GM11168 (cell line): ENCODE measurements at regions not wholly inside any gene's neighbourhood (a gene's known extent, or its start where the extent isn't known, plus 50 kb on each side); places are given as distances from the start of the nearest gene placed in this dataset.
"Not testable (repeated sequence)": the region's sequence is repeated elsewhere in the genome, so short reads cannot be mapped to it uniquely, and the experiment has no call there.

Experiments
- in situ Hi-C: fragments of 300-500 bp; cut with MboI; formaldehyde crosslinking; loops from one replicate; pipeline ENCODE4 v1.12.0; 2022; ENCODE audit warnings: low sequenced_read_pairs; ENCODE audit not compliant: unreplicated experiment

DNA sequence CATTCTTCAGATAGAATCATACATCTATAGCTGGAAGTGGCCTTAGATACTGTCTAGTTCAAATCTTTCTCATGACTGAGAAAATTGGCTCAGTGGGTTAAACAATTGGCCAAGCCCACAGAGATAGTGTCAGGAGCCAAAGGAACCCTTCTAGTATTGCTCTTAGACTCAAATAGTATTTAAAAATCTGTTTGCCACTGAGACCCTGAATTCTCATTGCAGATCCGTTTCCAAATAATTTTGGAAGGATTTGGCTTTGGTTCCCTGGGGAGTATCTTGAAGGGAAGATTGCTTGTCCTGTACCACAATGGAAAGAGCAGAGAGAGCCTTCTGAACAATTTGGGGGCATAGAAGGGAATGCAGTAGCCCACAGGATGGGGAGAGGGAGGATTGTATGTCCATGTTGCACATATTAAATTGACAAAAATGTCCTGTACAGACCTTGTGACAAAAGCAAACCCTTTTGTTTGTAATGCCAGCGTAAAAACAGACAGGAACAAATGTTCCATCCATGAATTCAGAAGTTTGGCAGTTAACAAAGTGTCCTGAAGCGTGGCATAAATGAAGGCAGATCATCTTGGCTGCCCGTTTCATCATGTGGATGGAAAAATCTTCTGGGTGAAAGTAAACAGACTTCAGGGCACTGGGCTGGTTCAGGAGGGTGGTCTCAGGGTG is 156.4 kb upstream of the RASGRP1 start:
- in situ Hi-C loops = loop anchor here (25.0 kb wide), 1 partner anchor 866 kb away; the partner anchor contains the start of gene THBS1

GRCh38 chr15:38721568-38721945 is 156.9 kb upstream of the RASGRP1 start:
- in situ Hi-C loops = loop anchor here (25.0 kb wide), 1 partner anchor 866 kb away; the partner anchor contains the start of gene THBS1

DNA sequence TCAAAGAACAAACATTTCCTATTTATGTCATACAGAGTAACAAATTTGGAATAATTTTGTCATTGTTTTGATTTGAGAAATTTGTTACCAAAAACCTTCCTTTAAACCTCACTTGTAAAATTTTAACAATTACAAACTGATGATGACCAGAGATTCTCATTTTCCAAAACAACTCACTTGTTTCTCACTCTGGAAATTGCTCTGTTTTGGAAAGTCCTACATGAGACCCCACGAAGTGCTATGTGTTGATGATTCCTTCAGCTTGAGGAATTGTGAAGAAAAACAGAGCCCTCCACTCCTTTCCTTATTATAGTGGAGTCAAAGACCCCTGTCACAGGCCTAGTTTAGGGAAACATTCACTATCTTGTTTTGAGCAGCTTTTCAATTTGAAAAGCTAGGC is 157.6 kb upstream of the RASGRP1 start:
- in situ Hi-C loops = loop anchor here (25.0 kb wide), 1 partner anchor 865 kb away; the partner anchor contains the start of gene THBS1

DNA sequence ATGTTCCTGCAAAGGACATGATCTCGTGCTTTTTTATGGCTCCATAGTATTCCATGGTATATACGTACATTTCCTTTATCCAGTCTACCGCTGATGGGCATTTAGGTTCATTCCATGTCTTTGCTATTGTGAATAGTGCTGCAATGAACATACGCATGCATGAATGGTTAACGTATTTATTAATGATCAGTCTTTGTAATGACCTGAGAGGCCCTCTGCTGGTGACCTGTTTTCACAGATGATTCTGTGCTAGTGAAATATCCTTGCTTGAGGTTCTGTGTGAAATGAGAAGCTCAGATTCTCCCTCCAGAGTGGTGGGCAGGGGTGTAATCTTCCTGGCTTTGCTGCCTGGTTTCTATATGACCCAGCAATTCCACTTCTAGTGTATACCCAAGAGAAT is 160.2 kb upstream of the RASGRP1 start:
- in situ Hi-C loops = loop anchor here (25.0 kb wide), 1 partner anchor 862 kb away; the partner anchor contains the start of gene THBS1

- in situ Hi-C loops = no loop called here
These were observed 161.6 kb upstream of the RASGRP1 start for GRCh38 chr15:38726187-38726586.

DNA sequence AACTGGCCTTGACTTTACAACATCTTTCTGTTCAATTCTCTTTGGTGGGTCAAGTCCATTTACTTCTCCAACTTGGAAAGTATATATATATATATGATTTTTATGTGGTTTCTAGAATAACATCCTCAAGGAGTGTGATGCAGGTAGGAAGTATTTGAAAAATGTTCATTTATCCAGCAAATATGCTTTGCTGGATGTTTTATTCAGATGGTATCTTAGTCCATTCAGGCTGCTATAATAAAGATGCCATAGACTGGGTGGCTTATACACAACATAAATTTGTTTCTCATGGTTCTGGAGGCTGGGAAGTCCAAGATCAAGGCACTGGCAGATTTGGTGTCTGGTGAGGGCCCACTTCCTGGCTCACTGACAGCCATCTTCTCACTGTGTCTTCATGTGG is 168.7 kb upstream of the RASGRP1 start:
- in situ Hi-C loops = no loop called here

DNA sequence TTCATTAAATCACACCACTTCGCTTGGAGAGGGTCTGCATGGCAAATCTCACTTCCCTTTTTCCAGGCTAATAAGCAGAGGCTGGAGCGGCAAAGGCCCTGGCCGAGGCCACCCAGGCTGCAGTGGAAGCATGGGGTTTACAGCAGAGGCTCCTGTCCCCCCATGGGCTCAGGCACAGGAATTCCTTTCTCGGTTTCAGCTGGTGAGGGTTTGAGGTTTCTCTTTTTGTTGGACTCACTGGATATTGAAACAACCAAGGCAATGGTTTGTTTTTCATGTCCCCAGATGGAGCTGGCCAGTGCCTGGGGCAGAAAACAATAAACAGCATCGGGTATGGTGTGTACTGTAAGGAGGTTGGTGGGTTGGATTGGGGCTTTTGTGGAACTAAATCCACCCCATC is 175.6 kb upstream of the RASGRP1 start:
- in situ Hi-C loops = no loop called here

DNA sequence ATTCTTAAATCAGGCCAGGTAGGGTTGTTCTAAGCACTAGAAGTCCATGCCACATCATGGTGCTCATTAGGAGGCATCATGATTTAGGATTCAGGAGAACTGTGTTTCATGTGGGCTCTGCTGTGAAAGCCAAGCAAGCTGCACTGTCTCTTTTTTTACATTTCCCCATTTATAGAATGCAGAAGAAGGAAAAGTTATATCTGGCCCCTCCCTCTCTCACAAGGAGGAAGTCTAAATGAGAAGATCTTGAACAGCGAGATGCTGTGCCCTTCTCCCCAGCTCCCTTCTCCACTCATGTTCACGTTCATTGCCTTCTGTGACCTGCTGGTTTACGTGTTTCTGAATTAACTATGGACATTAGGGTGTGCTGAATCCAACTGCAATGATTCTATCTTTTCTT is 178.5 kb upstream of the RASGRP1 start:
- in situ Hi-C loops = no loop called here

DNA sequence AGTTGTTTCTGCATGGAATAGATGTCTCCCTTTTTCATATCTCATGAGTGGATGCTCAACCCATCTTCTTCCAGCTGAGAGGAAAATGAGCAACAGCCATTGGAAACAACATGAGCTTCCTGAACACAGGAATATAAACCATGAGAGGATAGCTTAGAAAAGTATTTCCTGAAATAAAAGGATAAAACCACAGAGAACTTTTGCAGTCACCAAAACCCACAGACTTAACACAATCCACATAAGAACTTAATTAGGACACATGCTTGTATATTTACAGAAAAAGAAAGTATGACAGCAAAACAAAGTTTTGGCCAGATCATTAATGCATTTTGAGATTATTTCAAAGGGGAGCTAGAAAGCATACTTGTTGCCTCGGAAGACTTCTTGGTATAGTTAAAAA is 180.5 kb upstream of the RASGRP1 start:
- in situ Hi-C loops = no loop called here

- in situ Hi-C loops = no loop called here
These were observed 181.0 kb upstream of the RASGRP1 start for GRCh38 chr15:38745626-38746025.

DNA sequence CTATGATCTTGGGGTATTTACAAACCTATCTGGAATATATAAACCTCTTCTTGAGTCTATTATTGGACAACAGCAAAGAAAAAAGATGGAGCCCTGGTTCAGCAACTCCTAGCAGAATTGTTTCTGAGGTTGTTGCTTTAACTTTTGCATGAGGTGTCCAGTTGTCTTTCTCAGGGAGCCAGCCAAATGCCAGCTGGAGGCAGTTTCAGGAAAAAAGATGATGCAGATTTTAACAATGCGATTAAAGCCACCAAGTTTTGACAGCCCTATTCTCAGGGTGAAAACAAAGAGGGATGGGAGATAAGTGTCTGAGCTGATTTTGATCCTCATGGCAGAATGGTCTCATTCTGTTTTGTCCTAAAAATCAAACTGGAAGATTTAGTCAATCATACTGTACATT is 181.6 kb upstream of the RASGRP1 start:
- in situ Hi-C loops = no loop called here

GRCh38 chr15:38748710-38749109 is 184.1 kb upstream of the RASGRP1 start:
- in situ Hi-C loops = no loop called here

GRCh38 chr15:38750786-38751185 is 186.2 kb upstream of the RASGRP1 start:
- in situ Hi-C loops = no loop called here

DNA sequence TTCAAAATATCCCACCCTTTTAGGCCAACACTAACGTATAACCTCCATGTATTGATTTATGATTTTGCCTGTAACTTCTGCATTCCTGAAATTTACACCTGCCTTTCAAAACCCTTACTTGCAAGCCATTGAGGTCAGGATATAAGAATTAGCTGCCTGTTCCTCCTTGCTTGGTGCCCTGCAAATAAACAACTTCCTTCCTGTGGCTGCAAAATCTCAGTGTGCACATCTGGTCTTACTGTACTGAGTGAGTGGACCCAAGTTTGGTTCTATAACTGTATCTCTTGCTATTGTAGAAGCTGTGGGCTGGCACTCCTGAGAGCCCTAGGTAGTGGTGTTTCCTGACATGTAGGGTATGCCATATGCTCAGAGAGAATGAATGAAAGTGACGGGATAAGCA is 191.1 kb upstream of the RASGRP1 start:
- in situ Hi-C loops = no loop called here

DNA sequence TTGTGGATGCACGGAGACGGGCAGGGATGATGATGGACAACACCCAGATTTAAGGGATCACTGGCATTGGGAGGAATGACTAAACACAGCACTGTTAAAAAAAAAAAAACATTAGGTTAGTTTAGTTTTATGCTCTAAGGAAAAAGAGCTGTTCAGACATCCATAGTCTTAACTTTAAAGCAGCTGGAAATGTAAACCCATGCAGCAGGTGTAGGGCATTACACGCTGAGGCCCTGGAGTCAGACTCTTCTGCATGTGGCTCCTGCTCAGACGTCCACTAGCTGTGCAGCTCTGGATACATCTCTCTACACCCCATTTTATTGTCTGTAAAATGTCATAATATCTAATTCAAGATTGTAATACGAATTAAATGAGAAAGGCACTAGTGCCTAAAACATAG is 191.8 kb upstream of the RASGRP1 start:
- in situ Hi-C loops = no loop called here

GRCh38 chr15:38758043-38758442 is 193.4 kb upstream of the RASGRP1 start:
- in situ Hi-C loops = no loop called here

- in situ Hi-C loops = no loop called here
These were observed 197.1 kb upstream of the RASGRP1 start for GRCh38 chr15:38761681-38762080.

DNA sequence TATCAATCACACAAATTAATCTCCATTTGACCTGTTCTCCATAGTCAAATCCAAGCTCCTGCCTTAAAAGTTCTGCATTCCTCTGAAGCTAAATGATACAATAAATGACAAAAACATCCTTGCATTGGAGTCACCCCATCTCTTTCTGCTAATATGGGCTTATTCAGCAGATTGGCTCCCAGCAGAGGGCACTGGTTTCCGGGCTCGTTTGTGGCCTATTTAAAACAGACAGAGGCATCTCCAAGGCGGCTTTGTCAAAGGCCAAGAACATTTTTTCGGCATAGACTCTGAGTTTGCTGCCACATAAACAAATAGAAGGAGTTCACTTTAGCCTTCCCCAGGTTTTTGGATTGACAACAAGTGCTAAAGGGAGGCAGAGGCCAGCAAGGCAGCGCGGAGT is 204.4 kb upstream of the RASGRP1 start:
- in situ Hi-C loops = loop anchor here (5.0 kb wide), 1 partner anchor 57 kb away; no protein-coding TSS in a partner anchor

DNA sequence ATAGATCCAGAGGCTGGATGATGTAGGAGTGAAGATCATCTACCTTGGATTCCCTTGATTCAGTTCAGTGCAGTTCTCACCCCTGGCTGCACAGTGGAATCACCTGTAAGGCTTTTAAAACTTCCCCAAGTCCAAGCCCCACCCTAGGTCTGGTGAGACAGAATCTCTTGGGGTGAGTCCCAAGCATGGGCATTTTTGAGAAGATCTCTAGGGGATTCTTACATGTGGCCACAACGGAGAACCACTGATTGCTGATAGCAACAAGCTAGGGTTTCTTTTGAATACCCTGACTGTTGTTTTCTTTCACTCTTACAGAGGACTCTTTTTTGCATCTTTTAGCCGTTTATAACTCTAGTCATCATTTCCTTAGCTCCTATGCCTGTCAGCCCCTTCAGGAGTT is 204.9 kb upstream of the RASGRP1 start:
- in situ Hi-C loops = loop anchor here (5.0 kb wide), 1 partner anchor 57 kb away; no protein-coding TSS in a partner anchor

DNA sequence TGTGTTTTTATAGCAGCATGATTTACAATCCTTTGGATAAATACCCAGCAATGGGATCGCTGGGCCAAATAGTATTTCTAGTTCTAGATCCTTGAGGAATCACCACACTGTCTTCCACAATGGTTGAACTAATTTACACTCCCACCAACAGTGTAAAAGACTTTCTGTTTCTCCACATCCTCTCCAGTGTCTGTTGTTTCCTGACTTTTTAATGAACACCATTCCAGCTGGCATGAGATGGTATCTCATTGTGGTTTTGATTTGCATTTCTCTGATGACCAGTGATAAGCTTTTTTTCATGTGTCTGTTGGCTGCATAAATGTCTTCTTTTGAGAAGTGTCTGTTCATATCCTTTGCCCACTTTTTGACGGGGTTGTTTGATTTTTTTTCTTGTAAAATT is 209.5 kb upstream of the RASGRP1 start:
- in situ Hi-C loops = not testable (repeated sequence)

DNA sequence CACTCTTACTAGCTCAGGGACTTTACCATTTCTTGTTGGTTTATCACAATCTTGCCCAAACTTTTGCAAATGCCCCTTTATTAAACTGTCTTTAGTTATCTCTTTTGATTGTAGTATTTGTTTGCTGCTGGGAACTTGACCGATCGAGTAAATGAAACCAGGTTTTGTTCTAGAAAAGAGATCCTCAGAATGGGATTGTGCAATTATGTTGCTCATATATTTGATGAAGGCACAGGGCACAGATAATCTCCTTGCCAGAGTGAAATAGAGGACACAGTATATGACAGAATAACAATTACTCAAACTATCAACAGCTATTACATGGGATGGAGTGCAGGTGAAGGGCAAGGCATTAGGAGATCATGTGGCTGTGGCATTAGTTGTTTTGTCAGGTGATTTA is 216.6 kb upstream of the RASGRP1 start:
- in situ Hi-C loops = no loop called here

DNA sequence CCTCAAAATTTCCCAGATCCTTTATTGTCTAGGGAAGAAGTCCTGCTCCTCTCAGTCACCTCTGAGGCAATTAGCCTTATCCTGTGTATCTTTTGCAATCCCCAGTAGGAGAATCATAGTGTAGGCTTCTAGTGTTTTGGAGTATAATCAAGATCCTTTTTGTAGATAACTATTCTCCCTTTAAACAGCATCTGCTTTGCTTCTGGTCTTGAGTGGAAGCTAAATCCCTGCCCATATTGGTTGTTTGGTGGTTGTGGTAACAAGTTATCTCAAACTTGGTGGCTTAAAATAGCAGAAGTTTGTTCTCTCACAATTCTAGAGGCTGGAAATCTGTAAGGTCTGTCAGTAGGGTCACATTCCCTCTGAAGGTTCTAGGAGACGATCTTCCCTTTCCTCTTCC is 217.5 kb upstream of the RASGRP1 start:
- in situ Hi-C loops = no loop called here
